ENCODE measurements at regions not wholly inside any gene's neighbourhood (a gene's known extent, or its start where the extent isn't known, plus 50 kb on each side); places are given as distances from the start of the nearest gene placed in this dataset.
"Not testable (repeated sequence)": the region's sequence is repeated elsewhere in the genome, so short reads cannot be mapped to it uniquely, and the experiment has no call there.

DNA sequence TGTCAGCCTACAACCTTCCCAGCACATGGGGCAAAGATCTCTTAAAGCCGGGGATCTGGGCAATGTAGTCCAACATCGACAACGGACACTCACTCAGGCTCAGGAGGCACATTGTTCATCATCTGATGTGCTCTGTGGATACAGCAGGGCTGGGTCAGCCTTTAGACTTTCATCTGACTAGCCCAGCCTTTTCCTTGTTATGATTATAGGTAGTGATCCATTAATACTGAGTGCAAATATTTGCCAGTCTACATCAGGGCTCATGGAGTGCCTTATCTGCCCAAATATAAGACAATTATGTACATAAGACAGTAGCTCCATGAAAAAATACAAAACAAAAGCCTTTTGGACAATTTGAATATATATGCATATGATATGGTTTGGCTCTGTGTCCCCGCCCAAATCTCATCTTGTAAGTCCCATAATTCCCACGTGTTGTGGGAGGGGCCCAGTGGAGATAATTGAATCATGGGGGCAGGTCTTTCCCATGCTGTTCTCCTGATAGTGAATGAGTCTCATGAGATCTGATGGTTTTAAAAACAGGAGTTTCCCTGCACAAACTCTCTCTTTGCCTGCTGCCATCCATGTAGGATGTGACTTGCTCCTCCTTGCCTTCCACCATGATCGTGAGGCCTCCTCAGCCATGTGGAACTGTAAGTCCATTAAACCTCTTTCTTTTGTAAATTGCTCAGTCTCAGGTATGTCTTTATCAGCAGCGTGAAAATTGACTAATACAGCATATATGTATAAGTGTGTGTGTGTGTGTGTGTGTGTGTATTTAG is 248.5 kb upstream of the FOXN3 start:
- not testable (repeated sequence) for TF ChIP-seq POLR2A, CTCF (IDR thresholded peaks at IDR 0.05)

Data from heart left ventricle (tissue), 13 donors.